ENCODE measurements at regions not wholly inside any gene's neighbourhood (a gene's known extent, or its start where the extent isn't known, plus 50 kb on each side); places are given as distances from the start of the nearest gene placed in this dataset.

DNA sequence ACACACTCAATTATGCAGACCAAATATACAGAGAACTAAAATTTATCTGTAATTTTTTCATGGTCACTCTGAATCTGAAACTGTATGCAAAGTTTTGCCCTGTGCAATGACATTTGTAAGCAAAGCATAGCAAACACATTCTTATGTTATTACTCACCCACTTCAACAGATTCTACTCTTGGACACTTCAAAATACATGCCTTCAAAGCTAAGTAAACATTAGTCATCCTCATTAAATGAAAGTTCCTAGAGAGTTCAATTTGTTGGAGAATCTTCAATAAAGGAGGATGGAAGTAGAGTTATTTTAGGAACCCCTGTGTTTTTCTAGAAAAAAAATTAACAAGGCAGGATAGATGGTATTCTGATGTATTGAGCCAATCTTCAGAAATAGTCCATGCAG, 639.7 kb upstream of the C9orf72 start:
- TF ChIP-seq, protein P1, sequence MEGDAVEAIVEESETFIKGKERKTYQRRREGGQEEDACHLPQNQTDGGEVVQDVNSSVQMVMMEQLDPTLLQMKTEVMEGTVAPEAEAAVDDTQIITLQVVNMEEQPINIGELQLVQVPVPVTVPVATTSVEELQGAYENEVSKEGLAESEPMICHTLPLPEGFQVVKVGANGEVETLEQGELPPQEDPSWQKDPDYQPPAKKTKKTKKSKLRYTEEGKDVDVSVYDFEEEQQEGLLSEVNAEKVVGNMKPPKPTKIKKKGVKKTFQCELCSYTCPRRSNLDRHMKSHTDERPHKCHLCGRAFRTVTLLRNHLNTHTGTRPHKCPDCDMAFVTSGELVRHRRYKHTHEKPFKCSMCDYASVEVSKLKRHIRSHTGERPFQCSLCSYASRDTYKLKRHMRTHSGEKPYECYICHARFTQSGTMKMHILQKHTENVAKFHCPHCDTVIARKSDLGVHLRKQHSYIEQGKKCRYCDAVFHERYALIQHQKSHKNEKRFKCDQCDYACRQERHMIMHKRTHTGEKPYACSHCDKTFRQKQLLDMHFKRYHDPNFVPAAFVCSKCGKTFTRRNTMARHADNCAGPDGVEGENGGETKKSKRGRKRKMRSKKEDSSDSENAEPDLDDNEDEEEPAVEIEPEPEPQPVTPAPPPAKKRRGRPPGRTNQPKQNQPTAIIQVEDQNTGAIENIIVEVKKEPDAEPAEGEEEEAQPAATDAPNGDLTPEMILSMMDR (optimal IDR thresholded peaks at IDR 0.05 in 1 of 3, IDR thresholded peaks at IDR 0.05 in 1 of 3, conservative IDR thresholded peaks at IDR 0.05 in 1 of 3; ENCODE audit: extremely low read depth in 1 of 3, insufficient read depth in 2 of 3, low read length in 3 of 3): no peak
- no peak for TF ChIP-seq EZH2 (IDR thresholded peaks at IDR 0.05; ENCODE audit: low read length)
- Histone ChIP-seq H4K20me1 (ENCODE audit: control insufficient read depth, extremely low read depth, insufficient read depth, low read length) (no peaks in the 10 kb centered on the region), H3K9ac (ENCODE audit: control insufficient read depth, extremely low read depth, insufficient read depth, low read length) (no peak overlapping the region), H2AFZ (ENCODE audit: control insufficient read depth, low read length) (no peak overlapping the region), H3K9me1 (ENCODE audit: control insufficient read depth, extremely low read depth, insufficient read depth, low read length) (no peaks in the 10 kb centered on the region), H3K9me3 (ENCODE audit: control insufficient read depth, low read depth, low read length) (no peaks in the 10 kb centered on the region), H3K36me3 (ENCODE audit: control insufficient read depth in 2 of 2, extremely low read depth in 1 of 2, insufficient read depth in 2 of 2, low read length in 2 of 2) (no peaks in the 10 kb centered on the region), H3K4me2 (ENCODE audit: control insufficient read depth, extremely low read depth, insufficient read depth, low read depth, low read length) (no peak overlapping the region), H3K27me3 (ENCODE audit: control insufficient read depth, extremely low read depth, insufficient read depth, low read length) (no peaks in the 10 kb centered on the region), H3K27ac (ENCODE audit: control insufficient read depth, insufficient read depth, low read length) (no peak overlapping the region), H3K79me2 (ENCODE audit: control insufficient read depth, insufficient read depth, low read length) (no peaks in the 10 kb centered on the region), H3K4me3 (ENCODE audit: control insufficient read depth in 2 of 3, extremely low read depth in 1 of 3, insufficient read depth in 2 of 3, low read depth in 1 of 3, low read length in 3 of 3) (no peak overlapping the region), H3K4me1 (ENCODE audit: control insufficient read depth, extremely low read depth, insufficient read depth, low read length) (no peaks in the 10 kb centered on the region)
- FAIRE-seq (peak; percentile 79), DNase-seq (ENCODE audit: low read depth, low spot score) (peak; percentile 25)
- dilution Hi-C loops (cut with MboI; ENCODE audit: extremely low pct_ligation_motif_present, low sequenced_read_pairs): no loop called here

DNA sequence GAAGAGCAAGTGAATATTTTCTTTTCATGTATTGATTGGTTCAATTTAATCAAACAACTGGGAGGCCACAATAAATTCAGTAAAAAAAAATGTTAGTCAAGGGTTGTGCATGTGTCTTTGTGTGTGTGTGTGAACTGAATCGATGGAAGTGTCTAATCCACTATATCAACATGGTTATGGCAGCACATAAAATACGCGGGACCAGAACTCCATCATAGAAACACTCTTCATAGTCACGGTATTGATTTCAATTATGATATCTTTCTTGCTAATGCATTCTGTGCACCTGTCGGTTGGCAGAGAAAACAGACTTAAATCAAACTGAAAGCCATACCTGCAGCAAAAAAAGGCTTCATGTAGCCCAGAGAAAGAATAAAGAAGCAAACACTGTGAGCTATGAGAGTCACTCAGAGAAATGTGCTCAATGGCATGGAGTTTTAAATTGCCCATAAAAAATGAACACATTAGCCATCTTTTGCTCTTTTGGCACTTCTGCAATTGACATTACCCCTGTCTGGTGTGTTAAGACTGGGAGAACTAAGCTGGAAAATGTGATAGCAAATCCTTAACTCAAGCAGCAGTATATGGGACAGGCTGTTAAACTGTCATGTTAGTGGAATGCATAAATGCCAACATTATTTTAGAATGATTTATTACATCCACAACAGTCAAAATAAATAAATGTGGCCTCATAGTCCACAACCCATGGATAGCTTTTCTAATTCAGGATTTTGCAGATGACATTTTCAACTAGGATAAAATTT, 642.4 kb upstream of the C9orf72 start:
- TF ChIP-seq, protein P1 (optimal IDR thresholded peaks at IDR 0.05 in 1 of 3, IDR thresholded peaks at IDR 0.05 in 1 of 3, conservative IDR thresholded peaks at IDR 0.05 in 1 of 3; ENCODE audit: extremely low read depth in 1 of 3, insufficient read depth in 2 of 3, low read length in 3 of 3): no peak
- no peak for TF ChIP-seq EZH2 (IDR thresholded peaks at IDR 0.05; ENCODE audit: low read length)
- no peaks in the 10 kb centered on the region for H3K9me3 ChIP-seq (ENCODE audit: control insufficient read depth, low read depth, low read length)
- H3K27me3 ChIP-seq (ENCODE audit: control insufficient read depth, extremely low read depth, insufficient read depth, low read length): no peaks in the 10 kb centered on the region
- no peak overlapping the region for H3K4me3 ChIP-seq (ENCODE audit: control insufficient read depth in 2 of 3, extremely low read depth in 1 of 3, insufficient read depth in 2 of 3, low read depth in 1 of 3, low read length in 3 of 3)
- H3K79me2 ChIP-seq (ENCODE audit: control insufficient read depth, insufficient read depth, low read length): no peaks in the 10 kb centered on the region
- no peaks in the 10 kb centered on the region for H3K4me1 ChIP-seq (ENCODE audit: control insufficient read depth, extremely low read depth, insufficient read depth, low read length)
- no peaks in the 10 kb centered on the region for H4K20me1 ChIP-seq (ENCODE audit: control insufficient read depth, extremely low read depth, insufficient read depth, low read length)
- H3K9me1 ChIP-seq (ENCODE audit: control insufficient read depth, extremely low read depth, insufficient read depth, low read length): no peaks in the 10 kb centered on the region
- FAIRE-seq (no peak), DNase-seq (ENCODE audit: low read depth, low spot score) (no peak)
- no peak overlapping the region for H3K27ac ChIP-seq (ENCODE audit: control insufficient read depth, insufficient read depth, low read length)
- no peaks in the 10 kb centered on the region for H3K36me3 ChIP-seq (ENCODE audit: control insufficient read depth in 2 of 2, extremely low read depth in 1 of 2, insufficient read depth in 2 of 2, low read length in 2 of 2)
- dilution Hi-C loops (cut with MboI; ENCODE audit: extremely low pct_ligation_motif_present, low sequenced_read_pairs): no loop called here
- H3K9ac ChIP-seq (ENCODE audit: control insufficient read depth, extremely low read depth, insufficient read depth, low read length): no peak overlapping the region
- no peak overlapping the region for H3K4me2 ChIP-seq (ENCODE audit: control insufficient read depth, extremely low read depth, insufficient read depth, low read depth, low read length)
- no peak overlapping the region for H2AFZ ChIP-seq (ENCODE audit: control insufficient read depth, low read length)

Measured in keratinocyte (primary cell).